GM19023 (cell line): ENCODE measurements at regions not wholly inside any gene's neighbourhood (a gene's known extent, or its start where the extent isn't known, plus 50 kb on each side); places are given as distances from the start of the nearest gene placed in this dataset.

Experiments
- ATAC-seq: cut with Tn5 transposase; IDR thresholded peaks from one replicate; pipeline ENCODE4 v1.9.1; 2021; ENCODE audit warnings: mild to moderate bottlenecking, moderate library complexity; ENCODE audit not compliant: unreplicated experiment

DNA sequence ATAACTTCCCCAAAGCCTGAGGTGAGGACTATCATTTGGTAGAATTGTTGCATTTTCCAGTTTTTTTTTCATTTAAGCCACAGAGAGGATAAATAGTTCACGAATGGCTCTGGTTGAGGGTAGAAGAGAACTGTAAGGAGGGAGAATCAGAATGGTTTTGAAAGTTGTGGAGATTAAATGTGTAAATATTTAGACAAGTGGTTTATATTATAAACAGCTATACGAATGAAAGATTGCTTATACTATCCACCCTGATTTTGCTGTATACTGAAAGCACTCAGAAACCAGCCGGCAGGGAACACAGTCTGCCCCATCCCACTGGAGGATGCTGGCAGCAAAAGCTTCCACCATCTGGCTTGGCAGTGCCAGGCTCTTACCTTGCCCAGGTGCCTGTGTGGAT is 341.1 kb downstream of the RAPGEF2 start:
- no peak for ATAC-seq

DNA sequence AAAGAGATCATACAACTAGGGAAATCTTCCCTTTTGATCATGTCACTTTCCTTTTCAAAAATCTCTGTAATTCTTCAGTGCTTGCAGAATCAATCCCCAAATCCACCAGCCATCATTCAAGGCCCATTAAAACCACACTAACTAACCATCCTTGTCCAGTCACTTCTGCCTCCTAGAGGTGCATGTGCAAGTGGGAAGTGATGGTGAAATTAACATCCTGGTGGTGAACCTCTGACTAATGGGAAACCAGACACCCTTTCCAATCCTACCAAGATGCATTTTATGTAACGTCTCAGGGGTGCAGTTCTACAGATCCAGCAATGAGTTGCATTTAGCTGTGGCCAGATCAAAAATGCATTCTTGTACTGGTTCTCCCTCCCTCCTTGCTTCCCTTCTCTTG is 341.8 kb downstream of the RAPGEF2 start:
- ATAC-seq, result no peak

DNA sequence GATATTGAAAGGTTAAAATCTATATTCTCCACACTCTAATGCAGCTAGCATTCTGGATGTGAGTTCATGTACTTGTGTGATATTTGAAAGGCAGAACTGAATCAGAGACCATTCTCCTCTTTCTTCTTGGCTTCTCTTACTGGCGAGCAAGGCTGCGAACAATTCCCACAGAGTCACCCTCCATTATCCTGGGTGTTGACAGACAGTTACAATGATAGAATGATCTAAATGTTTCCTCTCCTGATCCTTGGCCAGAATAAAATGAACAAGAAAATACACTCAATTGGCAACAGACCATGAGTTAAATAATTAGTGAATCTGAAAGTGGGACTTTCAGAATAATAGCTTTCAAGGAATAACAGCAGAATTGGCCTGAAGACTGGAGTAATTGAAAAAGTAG is 342.8 kb downstream of the RAPGEF2 start:
- ATAC-seq, result no peak

DNA sequence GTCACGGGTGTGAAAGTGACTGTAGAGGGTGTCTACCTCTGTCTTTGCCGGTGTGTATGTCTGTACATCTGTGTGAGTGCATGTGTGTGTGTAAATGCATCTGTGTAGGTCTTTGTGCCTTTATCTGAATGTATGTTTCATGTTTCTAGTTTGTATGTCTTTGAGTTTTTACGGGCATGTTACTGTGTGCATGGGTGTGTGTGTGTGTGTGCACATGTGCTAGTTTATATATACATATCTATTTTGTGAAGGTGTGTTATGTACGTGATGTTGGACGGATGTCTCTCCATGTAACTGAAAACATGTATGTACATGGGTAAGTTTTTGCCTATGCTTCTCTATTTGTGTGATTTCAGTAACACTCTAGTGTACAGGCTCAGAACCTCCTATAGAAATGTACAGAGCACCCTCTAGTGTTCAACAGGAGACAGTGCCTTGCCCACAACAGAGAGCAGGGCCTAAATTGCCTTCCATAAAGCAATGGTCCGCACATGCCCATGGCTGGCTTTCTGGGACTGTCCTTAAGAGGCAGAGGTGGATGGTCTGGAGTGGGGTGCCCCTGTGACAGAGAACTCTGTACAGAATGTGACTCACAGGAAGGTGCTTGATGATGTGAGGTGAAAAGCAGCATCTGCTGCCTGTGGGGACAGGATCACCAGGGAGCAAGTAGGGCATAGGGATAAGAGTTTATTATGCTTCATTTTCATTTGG is 343.5 kb downstream of the RAPGEF2 start:
- peak; percentile 100 for ATAC-seq

DNA sequence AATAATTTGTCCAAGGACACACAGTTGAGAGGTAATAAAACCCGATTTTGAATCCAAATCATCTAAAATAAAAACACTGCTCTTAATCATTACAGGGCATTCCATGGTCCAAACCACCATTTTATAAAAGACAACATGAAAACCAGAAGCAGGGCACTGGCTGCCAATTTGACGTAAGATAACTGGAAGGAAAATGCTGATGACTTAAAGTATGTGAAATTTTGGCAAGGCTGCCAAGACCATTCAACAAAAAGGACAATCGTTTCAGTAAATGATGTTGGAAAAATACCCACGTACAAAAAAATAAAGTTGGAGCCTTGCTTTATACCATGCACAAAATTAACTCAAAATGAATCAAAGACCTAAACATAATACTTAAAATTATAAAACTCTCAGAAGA is 344.4 kb downstream of the RAPGEF2 start:
- no peak for ATAC-seq

DNA sequence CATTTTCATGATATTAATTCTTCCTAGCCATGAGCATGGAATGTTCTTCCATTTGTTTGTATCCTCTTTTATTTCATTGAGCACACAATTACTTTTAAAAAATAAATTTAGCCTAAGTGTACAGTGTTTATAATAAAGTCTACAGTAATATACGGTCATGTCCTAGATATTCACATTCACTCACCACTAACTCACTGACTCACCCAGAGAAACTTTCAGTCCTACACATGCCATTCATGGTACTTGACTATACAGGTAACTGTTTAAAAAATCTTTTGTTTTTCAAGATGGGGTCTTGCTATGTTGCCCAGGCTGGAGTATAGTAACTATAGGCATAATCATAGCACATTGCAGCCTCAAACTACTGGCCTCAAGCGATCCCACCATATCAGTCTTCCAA is 348.1 kb downstream of the RAPGEF2 start:
- ATAC-seq, result no peak

DNA sequence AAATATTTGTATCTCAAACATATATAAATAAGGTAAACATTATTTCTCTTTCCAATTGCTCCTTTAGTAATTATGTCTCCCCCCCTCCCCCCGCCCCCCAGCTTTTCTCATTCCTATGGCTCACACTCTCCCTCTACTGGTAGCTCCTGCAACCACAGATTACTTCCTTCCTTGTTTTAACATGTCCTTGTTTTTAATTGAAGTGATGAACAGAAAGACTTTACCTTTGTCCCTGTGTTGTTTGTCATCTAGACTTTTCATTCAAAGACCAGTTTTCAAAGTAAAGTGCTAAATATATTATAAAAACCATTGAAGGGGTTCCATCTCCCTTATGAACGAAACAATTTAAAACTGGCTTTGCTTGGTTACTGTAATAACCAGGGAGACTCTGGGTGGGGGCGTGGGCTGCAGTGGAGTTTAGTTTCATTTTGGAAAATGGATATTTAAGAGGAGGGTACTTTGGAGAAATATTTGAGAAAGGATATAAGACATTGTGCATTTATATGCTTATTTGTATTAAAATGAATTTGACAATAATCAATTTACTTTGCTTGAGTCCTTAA is 352.9 kb downstream of the RAPGEF2 start:
- ATAC-seq, result no peak

DNA sequence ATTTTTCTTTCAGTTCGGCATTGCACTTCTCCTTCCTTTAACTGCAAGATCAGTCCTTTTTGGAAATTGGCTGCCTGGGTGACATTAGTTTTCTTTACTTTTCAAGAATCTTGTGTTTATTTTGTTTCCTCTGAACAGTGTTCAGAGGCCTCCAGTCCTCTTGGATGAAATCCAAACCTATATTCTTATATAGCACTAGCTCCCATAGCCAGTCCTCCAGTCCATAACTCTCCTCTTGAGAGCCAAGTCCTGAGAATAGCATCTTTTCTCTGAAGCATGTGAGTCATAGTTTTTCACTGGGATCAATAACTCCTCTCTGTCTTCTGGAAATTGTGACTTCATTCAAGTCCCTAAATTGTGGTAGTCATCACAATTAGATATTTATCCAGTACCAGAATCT is 357.5 kb downstream of the RAPGEF2 start:
- ATAC-seq, result no peak

DNA sequence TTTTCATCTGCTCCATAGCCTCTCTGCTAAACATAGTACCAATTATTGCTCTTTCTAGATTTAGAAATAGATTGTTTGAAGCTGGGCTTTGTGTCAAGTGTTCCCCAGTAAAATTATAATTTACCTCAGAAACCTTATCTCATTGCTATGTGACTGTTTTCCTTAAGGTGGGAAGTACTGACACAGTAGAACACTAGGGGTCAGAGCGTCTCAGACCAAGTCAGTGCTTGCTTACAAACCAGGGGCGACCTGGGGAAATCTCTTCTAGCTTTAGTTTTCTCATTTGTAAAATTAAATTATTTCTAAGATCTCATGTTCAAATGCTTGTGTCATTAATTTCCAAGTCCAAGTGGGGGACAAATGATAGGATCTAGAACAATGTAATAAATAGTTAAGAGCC is 360.4 kb downstream of the RAPGEF2 start:
- no peak for ATAC-seq

DNA sequence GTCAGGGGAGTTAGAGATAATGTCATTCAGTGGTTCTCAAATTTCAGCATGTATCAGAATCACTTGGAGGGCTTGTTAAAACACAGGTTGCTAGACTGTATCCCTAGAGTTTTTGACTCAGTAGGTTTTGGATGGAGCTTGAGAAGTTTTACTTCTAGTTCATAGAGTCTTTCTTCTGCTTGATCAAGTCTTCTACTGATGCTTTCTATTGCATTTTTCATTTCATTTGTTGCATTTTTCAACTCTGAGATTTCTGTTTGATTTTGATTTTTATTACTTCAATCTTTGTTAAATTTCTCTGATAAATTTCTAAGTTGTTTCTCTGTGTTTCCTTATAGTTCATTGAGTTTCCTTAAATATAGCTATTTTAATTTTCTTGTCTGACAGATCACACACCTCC is 361.4 kb downstream of the RAPGEF2 start:
- no peak for ATAC-seq

DNA sequence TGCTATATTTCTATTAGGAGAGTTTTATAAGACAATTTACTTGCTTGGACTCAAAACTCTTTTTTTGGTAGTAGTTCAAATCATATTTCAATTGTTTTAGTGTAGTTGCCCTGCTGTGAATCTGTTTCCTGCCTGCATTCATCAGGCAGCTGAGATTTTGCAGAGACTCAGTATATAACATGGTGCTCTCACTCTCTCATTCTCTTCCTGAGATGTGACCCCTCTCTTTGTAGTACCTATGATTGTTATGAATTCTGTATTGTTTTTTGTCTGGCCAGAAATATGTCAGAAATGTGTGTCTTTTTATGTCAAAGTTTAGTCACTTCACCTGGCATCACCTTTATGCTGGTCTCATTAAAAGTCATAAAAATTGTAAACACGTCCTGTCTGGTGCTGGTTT is 374.0 kb downstream of the RAPGEF2 start:
- no peak for ATAC-seq

DNA sequence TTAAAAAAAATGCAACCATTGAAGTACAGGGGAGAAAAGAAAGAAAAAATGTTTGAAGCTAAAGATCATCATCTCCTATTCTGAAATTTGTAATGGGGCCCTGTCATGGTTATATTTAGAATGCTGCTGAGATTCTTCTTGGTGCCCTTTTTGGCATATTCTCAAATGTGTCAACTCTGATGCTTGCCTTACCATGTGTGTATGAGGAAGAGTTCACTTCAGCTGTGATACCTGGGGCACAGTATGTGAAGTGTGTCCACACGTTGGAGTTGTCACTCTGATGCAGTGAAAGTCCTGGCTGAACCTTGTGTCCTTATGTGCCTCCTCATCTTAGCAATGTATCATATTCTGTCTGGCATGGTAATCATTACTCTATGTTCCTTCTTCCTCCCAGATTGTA is 377.9 kb downstream of the RAPGEF2 start:
- no peak for ATAC-seq

DNA sequence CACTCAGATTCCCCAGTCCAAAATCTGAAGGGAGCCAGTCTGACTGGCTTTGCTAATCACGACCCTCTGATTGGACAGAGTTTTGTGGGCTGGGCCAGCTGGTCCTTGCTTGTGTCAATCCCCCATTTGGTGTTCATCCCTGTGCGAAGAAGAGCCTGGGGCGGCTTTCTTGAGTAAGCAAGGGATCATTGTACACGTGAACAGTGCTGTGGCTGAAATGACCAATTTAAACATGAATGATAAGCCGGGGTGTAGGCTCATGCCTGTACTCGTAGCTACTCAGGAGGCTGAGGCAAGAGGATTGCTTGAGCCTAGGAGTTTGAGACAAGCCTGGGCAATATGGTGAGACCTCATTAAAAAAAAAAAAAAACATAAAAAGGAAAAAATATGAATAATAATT is 379.1 kb downstream of the RAPGEF2 start:
- no peak for ATAC-seq

DNA sequence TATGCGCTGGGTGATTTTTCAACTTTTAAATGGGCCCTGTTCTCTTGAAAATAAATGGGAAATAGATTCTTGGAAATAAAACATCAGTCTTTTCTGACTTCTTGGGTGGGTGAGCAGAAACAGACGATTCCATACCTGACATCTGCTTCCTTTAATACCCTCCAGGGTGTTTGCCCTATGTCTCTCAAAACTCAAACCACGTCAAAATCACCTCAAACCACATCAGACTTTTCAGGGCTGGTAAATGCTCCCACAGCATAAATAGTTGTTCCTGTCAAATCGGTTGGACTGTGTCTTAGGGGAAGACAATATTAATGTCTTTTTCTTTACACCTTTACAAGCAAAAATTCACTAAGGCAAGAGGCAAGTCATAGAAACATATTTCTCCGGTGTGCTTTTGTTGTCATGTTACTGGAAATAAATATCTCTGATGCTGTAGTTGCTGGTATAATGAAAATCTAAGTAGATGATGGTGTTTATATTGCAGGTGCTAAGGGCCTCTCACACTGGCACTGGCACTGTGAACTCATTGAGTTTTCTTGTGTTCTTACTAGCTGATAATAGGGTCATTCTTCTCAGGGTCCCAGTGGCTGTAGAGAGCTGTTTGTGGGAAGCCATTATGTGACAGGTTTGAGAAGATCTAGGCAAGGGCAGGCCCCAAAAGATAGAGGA is 380.4 kb downstream of the RAPGEF2 start:
- ATAC-seq, result no peak

DNA sequence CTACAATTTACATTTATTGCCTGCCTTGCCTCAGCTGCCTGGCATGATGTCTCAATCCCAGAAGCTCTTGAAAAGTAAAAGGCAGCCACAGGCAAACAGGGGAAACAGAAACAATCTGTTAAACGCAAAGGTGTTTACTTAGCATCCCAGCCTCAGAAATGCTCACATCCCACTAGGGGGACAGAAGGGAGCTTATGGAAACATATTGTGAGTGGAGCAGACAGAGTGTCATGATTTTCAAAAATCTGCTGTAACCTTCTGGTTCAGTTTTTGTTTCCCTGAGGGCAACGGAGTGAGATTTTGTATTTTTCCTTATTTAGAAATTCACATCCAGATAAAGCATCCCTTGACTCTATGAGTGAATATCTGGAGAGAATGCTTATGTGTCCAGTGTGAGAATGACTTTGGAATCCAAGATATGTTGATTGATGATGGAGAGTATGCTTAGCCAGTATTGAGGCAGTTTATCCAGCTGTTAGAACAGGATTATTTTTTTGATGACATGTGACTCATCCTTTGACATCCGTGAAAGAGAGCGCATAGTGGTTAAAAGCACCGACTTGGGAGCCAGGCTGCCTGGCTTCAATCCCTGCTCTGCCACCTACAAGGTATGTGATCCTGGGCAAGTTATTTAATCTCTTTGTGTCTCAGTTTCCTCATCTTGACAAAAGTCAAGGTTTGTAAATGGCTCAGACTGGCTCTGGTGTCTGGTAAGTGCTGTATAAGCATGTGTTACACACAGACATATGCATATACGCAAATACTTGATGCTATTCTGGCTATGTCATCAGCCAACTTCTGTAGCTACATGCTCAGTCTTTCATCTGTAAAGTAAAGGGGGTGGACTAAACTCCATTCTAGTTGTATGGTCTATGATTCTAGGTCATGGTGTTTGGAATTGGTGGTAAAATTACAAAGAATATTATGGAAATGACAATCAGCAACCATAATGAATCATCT is 381.2 kb downstream of the RAPGEF2 start:
- ATAC-seq, result no peak

DNA sequence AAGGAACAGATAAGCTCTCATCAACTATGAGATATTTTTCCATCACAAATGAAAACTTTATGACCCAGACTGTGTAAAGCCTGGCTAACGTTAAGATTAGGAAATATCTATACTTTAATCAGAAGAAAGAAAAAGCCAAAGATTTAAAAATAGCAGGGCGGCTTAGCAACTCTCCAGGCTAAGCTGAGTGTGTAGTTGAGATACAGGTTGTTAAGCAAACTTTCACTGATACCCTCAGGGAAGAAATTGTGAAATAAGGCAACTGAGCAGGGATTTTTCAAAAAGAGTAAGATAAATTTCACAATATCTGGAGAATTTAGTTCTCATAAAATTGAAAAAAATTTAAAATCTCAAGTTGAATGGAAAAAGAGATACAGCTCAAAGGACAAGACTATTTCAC is 382.0 kb downstream of the RAPGEF2 start:
- no peak for ATAC-seq

DNA sequence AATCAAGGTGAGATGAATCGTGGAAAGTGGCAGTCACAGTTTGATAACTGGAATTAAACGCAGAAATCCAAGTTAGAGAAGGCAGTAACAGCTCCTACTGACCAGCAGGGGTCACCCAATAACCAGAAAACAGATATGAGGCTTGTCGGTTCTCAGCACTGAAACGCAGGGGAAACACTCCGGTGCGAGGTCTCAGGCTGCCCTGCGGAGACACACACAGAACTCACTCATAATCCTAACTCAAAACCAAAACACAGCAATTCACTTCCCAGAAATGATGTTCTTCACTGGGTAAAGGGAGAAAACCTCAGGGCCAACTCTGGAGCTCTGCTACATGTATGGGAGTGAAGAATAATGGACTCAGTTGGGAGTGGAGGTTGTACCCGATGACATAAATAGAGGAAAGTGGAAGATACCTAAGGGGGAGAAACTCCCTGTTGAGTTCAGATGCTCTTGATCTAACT is 384.4 kb downstream of the RAPGEF2 start:
- ATAC-seq, result peak; percentile 96

DNA sequence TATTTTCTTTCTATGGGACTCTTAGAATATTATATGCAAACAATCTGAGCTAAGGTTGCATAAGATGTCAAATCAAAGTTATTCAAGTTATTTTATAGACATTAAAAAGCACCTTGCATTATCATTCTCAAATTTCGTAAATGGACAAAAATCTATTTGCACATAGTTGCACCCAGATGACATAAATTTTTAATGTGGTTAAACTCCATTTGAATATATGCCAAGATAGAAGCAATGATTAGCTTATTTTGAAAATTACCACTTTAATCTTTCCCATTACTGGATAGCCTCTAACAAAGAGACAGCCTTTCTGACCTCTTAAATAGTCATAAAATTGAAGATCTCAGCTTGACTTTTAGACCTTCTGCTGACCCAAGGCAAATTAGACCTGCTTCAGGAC is 386.8 kb downstream of the RAPGEF2 start:
- no peak for ATAC-seq

DNA sequence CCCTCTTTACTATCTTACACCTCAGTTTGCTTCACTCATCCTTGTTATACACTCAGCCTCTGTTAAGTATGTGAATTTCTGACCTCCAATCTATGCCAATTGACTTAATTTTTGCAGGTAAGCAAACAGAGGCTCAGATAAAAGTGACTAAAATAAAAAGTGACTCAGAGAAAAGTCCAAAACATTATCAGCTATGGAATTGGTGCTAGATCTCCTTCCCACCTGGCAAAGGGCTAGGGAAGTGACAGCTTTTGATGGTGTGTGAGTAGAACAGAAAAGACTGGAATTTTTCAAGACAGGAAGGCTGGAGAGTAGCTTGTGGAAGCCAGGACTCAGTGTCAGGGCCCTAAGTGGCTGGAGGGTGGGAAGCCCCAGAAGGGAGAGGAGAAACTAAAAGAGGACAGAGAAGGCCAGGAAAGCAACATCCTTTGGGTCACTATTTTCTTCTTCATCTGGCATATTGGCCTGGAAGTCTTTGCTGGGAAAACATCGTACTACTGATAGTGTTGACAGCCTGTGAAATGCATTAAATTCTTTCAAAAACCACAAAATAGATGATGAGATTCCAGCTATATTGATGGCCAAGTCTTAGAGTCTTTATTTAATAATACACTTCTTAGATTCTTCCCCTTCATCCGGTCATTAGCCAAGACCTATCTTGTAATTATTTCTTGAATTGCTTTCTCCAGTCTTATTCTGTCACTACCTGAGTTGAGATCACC is 392.8 kb downstream of the RAPGEF2 start:
- no peak for ATAC-seq

DNA sequence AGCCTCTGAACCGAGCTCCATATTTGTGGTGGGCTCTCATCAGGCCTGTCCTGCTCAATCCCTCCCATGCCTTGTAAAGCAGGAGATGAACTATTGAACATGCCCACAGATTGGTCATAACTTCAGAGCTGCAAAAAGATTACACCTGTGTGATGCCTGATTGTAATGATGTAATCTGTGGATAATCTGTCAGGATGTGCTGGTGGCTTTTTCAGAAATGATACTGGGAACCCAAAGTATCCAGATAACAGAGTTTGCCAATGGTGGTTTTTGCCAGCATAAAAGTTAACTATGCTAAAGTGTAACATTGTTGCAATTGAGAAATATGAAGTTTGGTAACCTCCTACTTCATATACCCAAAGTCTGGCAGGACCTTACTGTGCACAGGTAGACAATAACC is 393.4 kb downstream of the RAPGEF2 start:
- ATAC-seq, result no peak

DNA sequence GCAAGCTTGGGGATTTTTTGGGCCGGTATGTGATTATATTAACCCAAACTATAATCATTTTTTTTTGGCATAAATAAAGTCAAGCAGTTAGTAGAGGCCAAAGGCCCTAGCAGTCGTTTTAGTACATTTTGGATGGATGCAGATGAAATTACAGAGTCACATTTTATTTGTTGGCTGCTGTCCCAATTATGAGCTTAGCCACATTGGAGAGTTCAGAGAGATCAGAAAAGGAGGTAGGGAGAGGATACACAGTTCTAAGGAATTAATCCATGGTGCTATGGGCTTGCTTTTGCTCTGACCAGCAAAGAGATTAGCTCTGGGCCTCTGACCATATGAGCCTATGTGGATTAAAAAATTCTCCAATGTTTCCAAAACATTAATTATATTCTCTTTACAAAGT is 395.1 kb downstream of the RAPGEF2 start:
- ATAC-seq, result no peak
